ENCODE measurements at regions not wholly inside any gene's neighbourhood (a gene's known extent, or its start where the extent isn't known, plus 50 kb on each side); places are given as distances from the start of the nearest gene placed in this dataset.

GRCh38 chr4:3685081-3685645 lies 81.0 kb upstream of the ADRA2C start:
- no peak for TF ChIP-seq POLR2A (IDR thresholded peaks at IDR 0.05; ENCODE audit: low read depth)
- no peak for TF ChIP-seq CTCF (IDR thresholded peaks at IDR 0.05)
- TF ChIP-seq EP300 (IDR thresholded peaks at IDR 0.05) = no peak
